Effector memory CD4-positive, alpha-beta T cell (primary cell): ENCODE measurements at regions not wholly inside any gene's neighbourhood (a gene's known extent, or its start where the extent isn't known, plus 50 kb on each side); places are given as distances from the start of the nearest gene placed in this dataset.
"Not testable (repeated sequence)": the region's sequence is repeated elsewhere in the genome, so short reads cannot be mapped to it uniquely, and the experiment has no call there.

Experiments used
- DNase-seq, 3 donors: peaks; one replicate each; pipeline ENCODE4 v3.0.0-alpha.2; 2020
- H3K27ac ChIP-seq: 2 replicates; pipeline ENCODE4 v1.7.0; 2013; ENCODE audit warnings: mild to moderate bottlenecking, low read length, moderate library complexity; ENCODE audit not compliant: insufficient read depth, poor library complexity, severe bottlenecking
- H3K27me3 ChIP-seq: replicated peaks from 2 replicates; pipeline ENCODE4 v1.7.0; 2013; ENCODE audit warnings: mild to moderate bottlenecking, low read length; ENCODE audit not compliant: insufficient read depth, control insufficient read depth, poor library complexity, severe bottlenecking
- H3K36me3 ChIP-seq: 2 replicates; pipeline ENCODE4 v1.7.0; 2013; ENCODE audit warnings: mild to moderate bottlenecking, low read length, moderate library complexity; ENCODE audit not compliant: control insufficient read depth, insufficient read depth
- H3K4me1 ChIP-seq: 2 replicates; pipeline ENCODE4 v1.7.0; 2013; ENCODE audit warnings: low read length, mild to moderate bottlenecking; ENCODE audit not compliant: control insufficient read depth, insufficient read depth, poor library complexity, severe bottlenecking
- H3K4me3 ChIP-seq: 2 replicates; pipeline ENCODE4 v1.7.0; 2013; ENCODE audit warnings: low read length, low read depth, mild to moderate bottlenecking; ENCODE audit not compliant: insufficient read depth, poor library complexity, severe bottlenecking
- H3K9me3 ChIP-seq: 2 replicates; pipeline ENCODE4 v1.7.0; 2013; ENCODE audit warnings: mild to moderate bottlenecking, low read length, moderate library complexity; ENCODE audit not compliant: control insufficient read depth

- H3K36me3 ChIP-seq, result no peaks in the 10 kb centered on the region
- no peaks in the 10 kb centered on the region for H3K4me1 ChIP-seq
- no peak overlapping the region for H3K27ac ChIP-seq
- no peak overlapping the region for H3K4me3 ChIP-seq
- DNase-seq, result no peak
- H3K9me3 ChIP-seq, result no peaks in the 10 kb centered on the region
- no peaks in the 10 kb centered on the region for H3K27me3 ChIP-seq
Measured at GRCh38 chr1:208344202-208344857, 100.1 kb upstream of the PLXNA2 start.

DNA sequence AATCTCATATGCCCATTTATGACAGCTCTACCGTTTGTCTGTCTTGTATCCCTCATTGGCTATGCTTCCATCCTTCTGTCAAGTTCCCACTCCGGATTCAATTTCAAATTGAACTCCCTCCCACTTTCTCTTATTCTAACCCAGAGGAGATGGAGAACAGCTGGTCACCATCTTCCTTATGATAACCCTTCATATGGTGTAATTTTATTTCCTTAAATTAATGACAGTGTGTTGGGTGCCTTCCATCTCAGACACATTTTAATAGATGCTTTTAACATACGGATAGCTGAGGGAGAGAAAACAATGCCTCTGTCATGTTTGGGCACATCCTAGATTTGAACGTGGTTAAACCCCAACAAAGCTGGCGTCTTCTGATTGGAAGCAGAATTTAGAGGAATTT lies 103.0 kb upstream of the PLXNA2 start:
- Histone ChIP-seq H3K4me3 (no peak overlapping the region), H3K27me3 (no peaks in the 10 kb centered on the region), H3K9me3 (no peaks in the 10 kb centered on the region), H3K4me1 (no peaks in the 10 kb centered on the region), H3K27ac (no peak overlapping the region), H3K36me3 (no peaks in the 10 kb centered on the region)
- no peak for DNase-seq

GRCh38 chr1:208349694-208350330 lies 105.6 kb upstream of the PLXNA2 start:
- Histone ChIP-seq H3K36me3 (no peaks in the 10 kb centered on the region), H3K9me3 (no peaks in the 10 kb centered on the region), H3K27me3 (no peaks in the 10 kb centered on the region), H3K4me3 (no peak overlapping the region), H3K27ac (no peak overlapping the region), H3K4me1 (no peaks in the 10 kb centered on the region)
- no peak for DNase-seq

GRCh38 chr1:208350815-208351214 lies 106.6 kb upstream of the PLXNA2 start:
- no peaks in the 10 kb centered on the region for H3K27me3 ChIP-seq
- no peak overlapping the region for H3K27ac ChIP-seq
- no peaks in the 10 kb centered on the region for H3K36me3 ChIP-seq
- no peaks in the 10 kb centered on the region for H3K4me1 ChIP-seq
- H3K4me3 ChIP-seq, result no peak overlapping the region
- H3K9me3 ChIP-seq, result no peaks in the 10 kb centered on the region
- no peak for DNase-seq

DNA sequence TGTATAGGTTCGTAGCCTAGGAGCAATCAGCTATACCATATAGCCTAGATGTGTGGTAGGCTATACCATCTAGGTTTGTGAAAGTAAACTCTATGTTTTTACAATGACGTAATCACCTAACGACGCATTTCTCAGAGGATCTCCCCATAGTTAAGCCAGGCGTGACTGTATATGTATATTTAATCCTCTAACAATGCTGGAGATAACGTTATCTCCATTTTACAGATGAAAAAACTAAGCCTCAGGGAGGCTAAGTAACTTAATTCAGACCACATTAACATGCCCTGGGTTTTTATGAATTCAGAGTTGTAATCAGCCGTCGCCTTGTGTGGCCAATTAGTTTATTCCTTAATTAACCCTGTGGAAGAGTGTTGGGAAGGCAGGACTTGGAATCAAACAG lies 107.7 kb upstream of the PLXNA2 start:
- DNase-seq, result no peak

GRCh38 chr1:208353797-208354196 lies 109.6 kb upstream of the PLXNA2 start:
- not testable (repeated sequence) for H3K9me3 ChIP-seq, H3K27ac ChIP-seq, H3K4me3 ChIP-seq, H3K36me3 ChIP-seq, H3K4me1 ChIP-seq, H3K27me3 ChIP-seq, DNase-seq

More for the DNA sequence above, 107.7 kb upstream of the PLXNA2 start:
- H3K36me3 ChIP-seq, result no peaks in the 10 kb centered on the region
- H3K9me3 ChIP-seq, result no peaks in the 10 kb centered on the region
- H3K4me3 ChIP-seq, result no peak overlapping the region
- H3K4me1 ChIP-seq, result no peaks in the 10 kb centered on the region
- no peak overlapping the region for H3K27ac ChIP-seq
- no peaks in the 10 kb centered on the region for H3K27me3 ChIP-seq

- H3K4me3 ChIP-seq, result no peak overlapping the region
- H3K27me3 ChIP-seq, result no peaks in the 10 kb centered on the region
- H3K9me3 ChIP-seq, result no peaks in the 10 kb centered on the region
- DNase-seq, result no peak
- H3K27ac ChIP-seq, result no peak overlapping the region
- no peaks in the 10 kb centered on the region for H3K36me3 ChIP-seq
- H3K4me1 ChIP-seq, result no peaks in the 10 kb centered on the region
Measured at GRCh38 chr1:208357644-208358507, 113.7 kb upstream of the PLXNA2 start.

- Histone ChIP-seq H3K4me1 (no peaks in the 10 kb centered on the region), H3K27ac (no peak overlapping the region), H3K36me3 (no peaks in the 10 kb centered on the region), H3K27me3 (no peaks in the 10 kb centered on the region), H3K9me3 (no peaks in the 10 kb centered on the region), H3K4me3 (no peak overlapping the region)
- DNase-seq, result no peak
Measured at GRCh38 chr1:208358651-208359050, 114.5 kb upstream of the PLXNA2 start.

DNA sequence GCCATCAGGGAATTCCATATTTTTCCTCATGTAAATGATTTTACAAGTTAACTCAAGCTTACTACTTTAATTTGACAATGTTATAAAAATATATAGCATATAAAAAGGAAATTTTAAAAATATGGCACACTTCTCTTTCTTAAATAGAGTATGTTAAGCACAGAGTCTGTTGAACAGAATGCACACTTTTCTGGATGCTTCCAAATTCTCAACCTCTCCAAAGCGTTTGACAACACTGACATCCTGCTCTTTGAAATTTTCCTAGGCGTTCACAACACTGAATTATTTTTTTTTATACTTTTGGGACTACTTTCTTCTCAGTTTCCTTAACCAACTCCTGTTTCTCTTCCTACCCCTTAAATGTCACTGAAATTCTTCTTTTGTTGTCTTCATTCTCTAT lies 117.8 kb upstream of the PLXNA2 start:
- Histone ChIP-seq H3K4me1 (no peaks in the 10 kb centered on the region), H3K27me3 (no peaks in the 10 kb centered on the region), H3K4me3 (no peak overlapping the region), H3K9me3 (no peaks in the 10 kb centered on the region), H3K27ac (no peak overlapping the region), H3K36me3 (no peaks in the 10 kb centered on the region)
- no peak for DNase-seq

DNA sequence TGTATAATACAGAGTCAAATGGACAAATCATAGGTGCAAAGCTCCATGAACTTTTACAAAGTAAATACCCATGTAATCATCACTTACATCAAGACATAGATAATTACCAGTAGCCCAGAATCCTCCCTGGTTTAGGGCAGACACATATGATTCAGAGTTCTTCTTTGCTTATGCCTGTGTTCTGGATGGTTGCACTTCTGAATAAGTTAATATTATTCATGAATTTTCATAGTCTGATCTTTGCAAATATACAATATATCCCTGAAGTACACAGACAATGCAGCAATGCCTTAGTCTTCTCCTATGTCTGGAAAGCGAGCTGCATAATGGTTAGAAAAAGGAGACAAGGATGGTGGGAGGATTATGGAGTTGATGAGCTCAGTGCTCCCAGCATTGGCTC lies 122.4 kb upstream of the PLXNA2 start:
- Histone ChIP-seq H3K9me3 (no peaks in the 10 kb centered on the region), H3K27me3 (no peaks in the 10 kb centered on the region), H3K36me3 (no peaks in the 10 kb centered on the region), H3K4me1 (no peaks in the 10 kb centered on the region), H3K27ac (no peak overlapping the region), H3K4me3 (no peak overlapping the region)
- DNase-seq, result no peak
